DMS79 treated with DMSO at 0.1 percent for 48 hours (cell line): ENCODE measurements at regions not wholly inside any gene's neighbourhood (a gene's known extent, or its start where the extent isn't known, plus 50 kb on each side); places are given as distances from the start of the nearest gene placed in this dataset.

ENCODE experiments used
- DNase-seq: peaks from one replicate; lab custom pipeline; 2025; lab: John Stamatoyannopoulos, UW

GRCh38 chr1:30406996-30407864 lies 316.2 kb downstream of the MATN1 start:
- no peak for DNase-seq

GRCh38 chr1:30405631-30406212 lies 317.7 kb downstream of the MATN1 start:
- DNase-seq: no peak

GRCh38 chr1:30405081-30405480 lies 318.3 kb downstream of the MATN1 start:
- DNase-seq: no peak

- no peak for DNase-seq
Measured at GRCh38 chr1:30404341-30404740, 319.0 kb downstream of the MATN1 start.

GRCh38 chr1:30403726-30404125 lies 319.7 kb downstream of the MATN1 start:
- DNase-seq: no peak

GRCh38 chr1:30403061-30403645 lies 320.2 kb downstream of the MATN1 start:
- no peak for DNase-seq

- DNase-seq: no peak
Measured at GRCh38 chr1:30402031-30402430, 321.4 kb downstream of the MATN1 start.

GRCh38 chr1:30400507-30400906 lies 322.9 kb downstream of the MATN1 start:
- no peak for DNase-seq

GRCh38 chr1:30399026-30399425 lies 324.4 kb downstream of the MATN1 start:
- no peak for DNase-seq

GRCh38 chr1:30397576-30397975 lies 325.8 kb downstream of the MATN1 start:
- DNase-seq: no peak

GRCh38 chr1:30395631-30396030 lies 327.8 kb downstream of the MATN1 start:
- no peak for DNase-seq

- no peak for DNase-seq
Measured at GRCh38 chr1:30388386-30388785, 335.0 kb downstream of the MATN1 start.

- DNase-seq: no peak
Measured at GRCh38 chr1:30386156-30386926, 337.0 kb downstream of the MATN1 start.

- DNase-seq: no peak
Measured at GRCh38 chr1:30385246-30385995, 338.0 kb downstream of the MATN1 start.

GRCh38 chr1:30384286-30385245 lies 338.8 kb downstream of the MATN1 start:
- no peak for DNase-seq

- no peak for DNase-seq
Measured at GRCh38 chr1:30383221-30383711, 340.1 kb downstream of the MATN1 start.

- no peak for DNase-seq
Measured at GRCh38 chr1:30382496-30382895, 340.9 kb downstream of the MATN1 start.

GRCh38 chr1:30381671-30382365 lies 341.6 kb downstream of the MATN1 start:
- DNase-seq: no peak

GRCh38 chr1:30381266-30381665 lies 342.1 kb downstream of the MATN1 start:
- no peak for DNase-seq

- DNase-seq: no peak
Measured at GRCh38 chr1:30380625-30380984, 342.8 kb downstream of the MATN1 start.
